AG04450 (cell line): ENCODE measurements at regions not wholly inside any gene's neighbourhood (a gene's known extent, or its start where the extent isn't known, plus 50 kb on each side); places are given as distances from the start of the nearest gene placed in this dataset.
A peak's percentile ranks its signal among the peaks of the same experiment; 100 is the strongest.

Experiments used
- CTCF ChIA-PET: fragments of 300-600, 350-600 bp; formaldehyde crosslinking; extraction: SDS; loops from one replicate; lab custom pipeline; 2022; ENCODE audit warnings: antibody characterized with exemption, inconsistent platforms; lab: Charles Lee
- POLR2A ChIA-PET: fragments of 350-600 bp; formaldehyde crosslinking; extraction: SDS; loops from one replicate; lab custom pipeline; 2021; ENCODE audit warnings: antibody characterized with exemption, inconsistent platforms; lab: Yijun Ruan, JAX
- DNase-seq: peaks from one replicate; pipeline ENCODE4 v3.0.0-alpha.2; 2011; ENCODE audit warnings: low read depth, low spot score
- H3K27ac ChIP-seq: one replicate; pipeline ENCODE4 v1.5.1; 2012; ENCODE audit warnings: low read depth, low read length, control low read depth
- H3K27me3 ChIP-seq: one replicate; pipeline ENCODE4 v1.6.0; 2012; ENCODE audit warnings: low read length; ENCODE audit not compliant: control insufficient read depth, insufficient read depth
- H3K4me3 ChIP-seq: 2 replicates; pipeline ENCODE4 v1.5.1; 2011; ENCODE audit warnings: mild to moderate bottlenecking, low read depth, low read length, control low read depth
- H3K9me3 ChIP-seq: 2 replicates; pipeline ENCODE4 v1.5.1; 2012; ENCODE audit warnings: low read length; ENCODE audit not compliant: control insufficient read depth, insufficient read depth
- TF ChIP-seq, protein P1 (sequence below): IDR thresholded peaks from 2 replicates; pipeline ENCODE4 v1.5.1; 2011; ENCODE audit warnings: low read depth, low read length, control low read depth, inconsistent platforms

GRCh38 chr2:45176390-45176789, 167.1 kb upstream of the SIX2 start:
- CTCF ChIA-PET = no interaction called here
- Histone ChIP-seq H3K27ac (no peak overlapping the region), H3K27me3 (peaks cover 3% of the 10 kb centered on the region), H3K9me3 (no peaks in the 10 kb centered on the region), H3K4me3 (no peak overlapping the region)
- DNase-seq = no peak
- TF ChIP-seq, protein P1, sequence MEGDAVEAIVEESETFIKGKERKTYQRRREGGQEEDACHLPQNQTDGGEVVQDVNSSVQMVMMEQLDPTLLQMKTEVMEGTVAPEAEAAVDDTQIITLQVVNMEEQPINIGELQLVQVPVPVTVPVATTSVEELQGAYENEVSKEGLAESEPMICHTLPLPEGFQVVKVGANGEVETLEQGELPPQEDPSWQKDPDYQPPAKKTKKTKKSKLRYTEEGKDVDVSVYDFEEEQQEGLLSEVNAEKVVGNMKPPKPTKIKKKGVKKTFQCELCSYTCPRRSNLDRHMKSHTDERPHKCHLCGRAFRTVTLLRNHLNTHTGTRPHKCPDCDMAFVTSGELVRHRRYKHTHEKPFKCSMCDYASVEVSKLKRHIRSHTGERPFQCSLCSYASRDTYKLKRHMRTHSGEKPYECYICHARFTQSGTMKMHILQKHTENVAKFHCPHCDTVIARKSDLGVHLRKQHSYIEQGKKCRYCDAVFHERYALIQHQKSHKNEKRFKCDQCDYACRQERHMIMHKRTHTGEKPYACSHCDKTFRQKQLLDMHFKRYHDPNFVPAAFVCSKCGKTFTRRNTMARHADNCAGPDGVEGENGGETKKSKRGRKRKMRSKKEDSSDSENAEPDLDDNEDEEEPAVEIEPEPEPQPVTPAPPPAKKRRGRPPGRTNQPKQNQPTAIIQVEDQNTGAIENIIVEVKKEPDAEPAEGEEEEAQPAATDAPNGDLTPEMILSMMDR = no peak
- POLR2A ChIA-PET = no interaction called here

DNA sequence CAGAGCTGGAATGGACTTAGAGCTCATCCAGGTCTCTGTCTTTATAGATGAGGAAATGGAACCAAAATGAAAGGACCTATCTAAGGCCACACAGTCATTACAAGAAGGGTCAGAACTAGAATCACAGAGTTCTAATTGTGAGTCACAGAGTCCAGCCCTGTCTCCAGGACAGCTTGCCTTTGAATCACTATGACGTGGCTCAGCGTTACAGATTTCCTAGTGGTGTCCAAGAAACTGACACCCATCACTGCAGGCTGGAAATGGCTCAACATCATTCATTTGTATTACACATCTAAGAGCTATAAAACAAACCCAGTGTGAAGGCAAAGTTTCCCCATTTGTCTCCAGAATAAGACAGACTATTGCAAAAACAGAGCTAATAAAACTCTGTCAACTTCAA, 164.3 kb upstream of the SIX2 start:
- TF ChIP-seq, protein P1 = no peak
- CTCF ChIA-PET = interaction anchor here (0.6 to 1.2 kb wide), 5 partner anchors 192 to 1191 kb away, joined by 3 read pairs; no protein-coding TSS in a partner anchor
- H3K4me3 ChIP-seq = no peak overlapping the region
- H3K27ac ChIP-seq = no peak overlapping the region
- DNase-seq = peak; percentile 51
- POLR2A ChIA-PET = interaction anchor here (0.9 kb wide), 1 partner anchor 180 kb away, joined by 3 read pairs; no protein-coding TSS in a partner anchor
- H3K27me3 ChIP-seq = peaks cover 30% of the 10 kb centered on the region
- H3K9me3 ChIP-seq = peaks cover 7% of the 10 kb centered on the region

DNA sequence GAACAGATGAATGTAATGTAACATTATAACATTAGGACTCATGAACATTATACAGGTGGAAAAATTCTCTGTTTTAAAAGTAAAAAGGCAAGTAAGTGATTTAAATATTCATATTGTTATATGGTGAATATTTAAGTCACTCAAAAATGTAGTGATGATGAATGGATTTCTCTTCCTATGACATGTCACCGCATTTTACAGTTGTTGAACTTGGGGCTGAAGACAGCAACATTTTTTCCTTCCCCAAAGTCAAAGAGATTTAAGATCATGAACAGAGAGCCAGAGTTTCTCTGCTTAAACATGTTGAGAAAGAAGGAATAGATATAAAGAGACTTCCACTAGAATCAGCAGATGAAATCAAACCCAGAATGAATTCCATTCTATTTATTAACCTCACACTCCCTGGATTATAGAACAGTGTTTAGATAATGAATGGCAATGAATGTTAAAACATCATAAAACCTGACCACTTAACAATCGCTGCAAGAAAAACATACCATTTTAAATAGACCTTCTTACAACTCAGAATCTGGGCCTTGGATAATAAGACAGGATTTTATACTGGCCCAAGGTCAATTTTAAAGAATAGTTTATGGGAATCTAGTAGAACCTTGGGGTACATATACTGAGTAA, 163.6 kb upstream of the SIX2 start:
- CTCF ChIA-PET = interaction anchor here (0.6 to 1.2 kb wide), 2 partner anchors 191 to 1190 kb away, joined by 3 read pairs; no protein-coding TSS in a partner anchor
- Histone ChIP-seq H3K27me3 (peaks cover 36% of the 10 kb centered on the region), H3K4me3 (no peak overlapping the region), H3K27ac (no peak overlapping the region), H3K9me3 (peaks cover 7% of the 10 kb centered on the region)
- DNase-seq = no peak
- TF ChIP-seq, protein P1 = no peak
- POLR2A ChIA-PET = no interaction called here

DNA sequence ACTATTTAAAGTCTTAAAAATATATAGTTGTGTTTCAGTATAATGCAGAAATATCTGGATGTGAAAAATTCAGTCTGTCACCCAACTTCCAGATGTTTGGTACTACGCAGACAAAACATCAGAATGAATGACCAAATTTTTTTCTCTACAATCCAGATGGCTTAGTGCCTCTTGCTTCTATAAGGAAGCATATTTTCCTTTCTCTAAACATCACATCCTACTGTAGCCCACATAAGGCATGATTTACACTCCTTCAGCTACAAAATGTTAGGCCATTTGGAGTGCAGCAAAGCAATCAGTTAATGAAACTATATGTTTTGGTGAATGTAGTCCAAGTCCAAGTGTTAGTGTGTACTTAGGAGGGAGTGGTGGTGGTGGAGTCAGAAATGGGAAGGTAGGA, 162.9 kb upstream of the SIX2 start:
- ChIA-PET POLR2A (no interaction called here), CTCF (no interaction called here)
- H3K27ac ChIP-seq = no peak overlapping the region
- H3K27me3 ChIP-seq = peaks cover 44% of the 10 kb centered on the region
- peaks cover 7% of the 10 kb centered on the region for H3K9me3 ChIP-seq
- DNase-seq = no peak
- H3K4me3 ChIP-seq = no peak overlapping the region
- TF ChIP-seq, protein P1 = no peak

- Histone ChIP-seq H3K27me3 (peaks cover 51% of the 10 kb centered on the region), H3K27ac (no peak overlapping the region), H3K4me3 (no peak overlapping the region), H3K9me3 (peaks cover 7% of the 10 kb centered on the region)
- TF ChIP-seq, protein P1 = no peak
- DNase-seq = no peak
- ChIA-PET POLR2A (no interaction called here), CTCF (no interaction called here)
Observed at GRCh38 chr2:45171136-45171501, 161.9 kb upstream of the SIX2 start.
